ENCODE measurements at regions not wholly inside any gene's neighbourhood (a gene's known extent, or its start where the extent isn't known, plus 50 kb on each side); places are given as distances from the start of the nearest gene placed in this dataset.

GRCh38 chr14:42683707-42684106 is 1077.0 kb downstream of the LRFN5 start:
- Histone ChIP-seq H3K4me3 (ENCODE audit: control extremely low read depth in 1 of 5, extremely low read depth in 1 of 5, insufficient read depth in 1 of 5, low read depth in 2 of 5, low read length in 4 of 5) (no peak overlapping the region), H3K27ac (ENCODE audit: low read length in 2 of 2) (no peak overlapping the region), H3K4me1 (ENCODE audit: control insufficient read depth in 2 of 2, insufficient read depth in 2 of 2, low read length in 2 of 2) (no peaks in the 10 kb centered on the region), H3K79me2 (ENCODE audit: control insufficient read depth, insufficient read depth, low read length) (no peaks in the 10 kb centered on the region), H2AFZ (ENCODE audit: insufficient read depth, low read depth, low read length, poor library complexity, severe bottlenecking) (no peak overlapping the region), H3K9me3 (ENCODE audit: control extremely low read depth in 1 of 3, control insufficient read depth in 2 of 3, insufficient read depth in 1 of 3, low read length in 2 of 3) (no peaks in the 10 kb centered on the region), H4K20me1 (ENCODE audit: control insufficient read depth, insufficient read depth, low read length, poor library complexity, severe bottlenecking) (no peaks in the 10 kb centered on the region), H3K36me3 (replicated peaks in 1 of 2; ENCODE audit: control extremely low read depth in 1 of 2, control insufficient read depth in 1 of 2, extremely low read depth in 1 of 2, insufficient read depth in 2 of 2, low read length in 1 of 2) (no peaks in the 10 kb centered on the region), H3K27me3 (replicated peaks in 1 of 4; ENCODE audit: control extremely low read depth in 1 of 4, control insufficient read depth in 3 of 4, insufficient read depth in 4 of 4, low read length in 3 of 4) (no peaks in the 10 kb centered on the region), H3K4me2 (replicated peaks; ENCODE audit: low read depth, low read length, poor library complexity, severe bottlenecking) (no peak overlapping the region), H3K9ac (ENCODE audit: low read length) (no peak overlapping the region)
- DNase-seq (no peak), ATAC-seq (ENCODE audit: low read depth) (no peak)
- Mint-ChIP-seq H3K4me3 (no peak overlapping the region), H3K27ac (no peak overlapping the region), H3K27me3 (no peaks in the 10 kb centered on the region), H3K4me1 (no peaks in the 10 kb centered on the region), H3K9me3 (ENCODE audit: insufficient read depth) (peaks cover 3% of the 10 kb centered on the region)
- no CpG with 5 or more reads among the region's 2 CpGs for WGBS (ENCODE audit: insufficient coverage)
- no peak for TF ChIP-seq EZH2 (IDR thresholded peaks at IDR 0.05; ENCODE audit: borderline replicate concordance, insufficient read depth, low read depth, low read length, poor library complexity, severe bottlenecking)
- intact Hi-C loops (cut with micrococcal nuclease): no loop called here
- ChIA-PET POLR2A (no interaction called here), CTCF (no interaction called here)

- CTCF ChIA-PET: no interaction called here
- DNase-seq (no peak), ATAC-seq (ENCODE audit: low read depth) (no peak)
- no peaks in the 10 kb centered on the region for H3K4me1 Mint-ChIP-seq
- no CpG with 5 or more reads among the region's 2 CpGs for WGBS (ENCODE audit: insufficient coverage)
- H3K9ac ChIP-seq (ENCODE audit: low read length): no peak overlapping the region
- H3K27me3 Mint-ChIP-seq: no peaks in the 10 kb centered on the region
- H3K4me1 ChIP-seq (ENCODE audit: control insufficient read depth in 2 of 2, insufficient read depth in 2 of 2, low read length in 2 of 2): no peaks in the 10 kb centered on the region
- H3K79me2 ChIP-seq (ENCODE audit: control insufficient read depth, insufficient read depth, low read length): no peaks in the 10 kb centered on the region
- TF ChIP-seq CTCF (IDR thresholded peaks at IDR 0.05) (no peak), EZH2 (IDR thresholded peaks at IDR 0.05; ENCODE audit: borderline replicate concordance, insufficient read depth, low read depth, low read length, poor library complexity, severe bottlenecking) (no peak)
- H3K27ac ChIP-seq (ENCODE audit: low read length in 2 of 2): no peak overlapping the region
- peaks cover 4% of the 10 kb centered on the region for H3K9me3 Mint-ChIP-seq (ENCODE audit: insufficient read depth)
- H3K27me3 ChIP-seq (replicated peaks in 1 of 4; ENCODE audit: control extremely low read depth in 1 of 4, control insufficient read depth in 3 of 4, insufficient read depth in 4 of 4, low read length in 3 of 4): no peaks in the 10 kb centered on the region
- no peak overlapping the region for H3K4me3 ChIP-seq (ENCODE audit: control extremely low read depth in 1 of 5, extremely low read depth in 1 of 5, insufficient read depth in 1 of 5, low read depth in 2 of 5, low read length in 4 of 5)
- peaks cover 0 to 2% (median 0%) of the 10 kb centered on the region in 3 donors for H3K9me3 ChIP-seq (ENCODE audit: control extremely low read depth in 1 of 3, control insufficient read depth in 2 of 3, insufficient read depth in 1 of 3, low read length in 2 of 3)
- POLR2A ChIA-PET: no interaction called here
- H4K20me1 ChIP-seq (ENCODE audit: control insufficient read depth, insufficient read depth, low read length, poor library complexity, severe bottlenecking): no peaks in the 10 kb centered on the region
- no peak overlapping the region for H3K4me2 ChIP-seq (replicated peaks; ENCODE audit: low read depth, low read length, poor library complexity, severe bottlenecking)
- H2AFZ ChIP-seq (ENCODE audit: insufficient read depth, low read depth, low read length, poor library complexity, severe bottlenecking): no peak overlapping the region
- intact Hi-C loops (cut with micrococcal nuclease): no loop called here
- no peak overlapping the region for H3K4me3 Mint-ChIP-seq
- no peak overlapping the region for H3K27ac Mint-ChIP-seq
- H3K36me3 ChIP-seq (replicated peaks in 1 of 2; ENCODE audit: control extremely low read depth in 1 of 2, control insufficient read depth in 1 of 2, extremely low read depth in 1 of 2, insufficient read depth in 2 of 2, low read length in 1 of 2): no peaks in the 10 kb centered on the region
Observed at GRCh38 chr14:42676636-42677035, 1070.0 kb downstream of the LRFN5 start.

All from B cell (primary cell).